A549 (cell line): ENCODE measurements at regions not wholly inside any gene's neighbourhood (a gene's known extent, or its start where the extent isn't known, plus 50 kb on each side); places are given as distances from the start of the nearest gene placed in this dataset.

Source experiments
- EP300 ChIP-seq, 2 experiments: fragments of >200 bp; sonication (Bioruptor Twin); formaldehyde crosslinking; IDR thresholded peaks; 2 replicates in 1 of 2; 3 replicates in 1 of 2; pipeline ENCODE4 v1.6.1; 2016 to 2017
- HOXA7 ChIP-seq: fragments of 250-450 bp; sonication (Bioruptor Pico); IDR thresholded peaks from 2 replicates; pipeline ENCODE4 v1.5.0; 2020; ENCODE audit warnings: mild to moderate bottlenecking, moderate library complexity
- POLR2A ChIP-seq: IDR thresholded peaks from 2 replicates; pipeline ENCODE4 v1.6.1; 2012; ENCODE audit warnings: mild to moderate bottlenecking, low read length
- ZC3H11A ChIP-seq: fragments of 450-650 bp; IDR thresholded peaks from 2 replicates; pipeline ENCODE4 v1.6.1; 2014; ENCODE audit warnings: antibody characterized with exemption, mild to moderate bottlenecking
- TF ChIP-seq, protein P1 (sequence below): fragments of >200 bp; sonication (Bioruptor Twin); formaldehyde crosslinking; IDR thresholded peaks from 3 replicates; pipeline ENCODE4 v1.5.1; 2016

DNA sequence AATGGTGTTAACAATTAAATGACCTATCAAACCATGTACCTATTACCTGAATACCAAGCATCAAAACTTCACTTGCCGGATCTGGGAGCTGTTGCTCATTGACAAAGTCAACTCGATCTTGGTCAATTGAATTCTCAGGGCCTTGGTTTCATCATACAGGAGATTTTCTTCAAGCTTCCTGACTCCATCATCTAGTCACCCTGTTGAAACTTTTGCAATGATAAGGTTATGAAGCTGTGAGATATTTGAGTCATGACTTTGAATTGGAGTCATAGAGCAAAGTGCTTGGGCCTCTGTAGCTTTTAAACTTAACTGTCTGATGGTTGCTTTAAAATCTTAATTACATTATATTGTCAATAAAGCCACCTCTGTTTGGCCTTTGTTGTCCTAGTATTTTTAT, 260.9 kb downstream of the COG6 start:
- TF ChIP-seq POLR2A = no peak
- TF ChIP-seq, protein P1, sequence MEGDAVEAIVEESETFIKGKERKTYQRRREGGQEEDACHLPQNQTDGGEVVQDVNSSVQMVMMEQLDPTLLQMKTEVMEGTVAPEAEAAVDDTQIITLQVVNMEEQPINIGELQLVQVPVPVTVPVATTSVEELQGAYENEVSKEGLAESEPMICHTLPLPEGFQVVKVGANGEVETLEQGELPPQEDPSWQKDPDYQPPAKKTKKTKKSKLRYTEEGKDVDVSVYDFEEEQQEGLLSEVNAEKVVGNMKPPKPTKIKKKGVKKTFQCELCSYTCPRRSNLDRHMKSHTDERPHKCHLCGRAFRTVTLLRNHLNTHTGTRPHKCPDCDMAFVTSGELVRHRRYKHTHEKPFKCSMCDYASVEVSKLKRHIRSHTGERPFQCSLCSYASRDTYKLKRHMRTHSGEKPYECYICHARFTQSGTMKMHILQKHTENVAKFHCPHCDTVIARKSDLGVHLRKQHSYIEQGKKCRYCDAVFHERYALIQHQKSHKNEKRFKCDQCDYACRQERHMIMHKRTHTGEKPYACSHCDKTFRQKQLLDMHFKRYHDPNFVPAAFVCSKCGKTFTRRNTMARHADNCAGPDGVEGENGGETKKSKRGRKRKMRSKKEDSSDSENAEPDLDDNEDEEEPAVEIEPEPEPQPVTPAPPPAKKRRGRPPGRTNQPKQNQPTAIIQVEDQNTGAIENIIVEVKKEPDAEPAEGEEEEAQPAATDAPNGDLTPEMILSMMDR = no peak
- no peak for TF ChIP-seq HOXA7 (CRISPR knock-in tag)
- no peak for TF ChIP-seq EP300 (IDR thresholded peaks at IDR 0.05)
- no peak for TF ChIP-seq ZC3H11A
